ENCODE measurements at regions not wholly inside any gene's neighbourhood (a gene's known extent, or its start where the extent isn't known, plus 50 kb on each side); places are given as distances from the start of the nearest gene placed in this dataset.

- WGBS, 2 donors, result 94 to 97% methylated on average over 1 of the region's 1 CpG
- intact Hi-C loops (cut with DNase I; ENCODE audit: low total_unique reads), result no loop called here
- no peak for DNase-seq (ENCODE audit: low spot score in 2 of 2)
- H3K4me3 ChIP-seq (ENCODE audit: low read depth, poor library complexity, severe bottlenecking), result no peak overlapping the region
- TF ChIP-seq POLR2A (IDR thresholded peaks at IDR 0.05) (no peak), CTCF (IDR thresholded peaks at IDR 0.05) (no peak)
These were observed 103.1 kb downstream of the APIP start for GRCh38 chr11:34812905-34813576.

- TF ChIP-seq CTCF (IDR thresholded peaks at IDR 0.05), result no peak
- no peak for TF ChIP-seq POLR2A (IDR thresholded peaks at IDR 0.05)
- intact Hi-C loops (cut with DNase I; ENCODE audit: low total_unique reads), result no loop called here
- no peak for DNase-seq (ENCODE audit: low spot score in 2 of 2)
- H3K4me3 ChIP-seq (ENCODE audit: low read depth, poor library complexity, severe bottlenecking), result no peak overlapping the region
- 84 to 89% methylated on average over 3 of the region's 3 CpGs for WGBS, 2 donors
These were observed 104.3 kb downstream of the APIP start for GRCh38 chr11:34811858-34812257.

- TF ChIP-seq CTCF (IDR thresholded peaks at IDR 0.05), result no peak
- TF ChIP-seq POLR2A (IDR thresholded peaks at IDR 0.05), result no peak
These were observed 106.0 kb downstream of the APIP start for GRCh38 chr11:34810107-34810562.

GRCh38 chr11:34809191-34810106, 106.7 kb downstream of the APIP start:
- no peak overlapping the region for H3K4me3 ChIP-seq (ENCODE audit: low read depth, poor library complexity, severe bottlenecking)
- intact Hi-C loops (cut with DNase I; ENCODE audit: low total_unique reads), result no loop called here
- TF ChIP-seq CTCF (IDR thresholded peaks at IDR 0.05) (no peak), POLR2A (IDR thresholded peaks at IDR 0.05) (no peak)
- WGBS, 2 donors, result 59 to 64% methylated on average over 2 of the region's 2 CpGs
- no peak for DNase-seq (ENCODE audit: low spot score in 2 of 2)

More at GRCh38 chr11:34810107-34810562, 106.0 kb downstream of the APIP start:
- WGBS, 2 donors, result 70% methylated on average over 2 of the region's 2 CpGs
- DNase-seq (ENCODE audit: low spot score in 2 of 2), result no peak
- intact Hi-C loops (cut with DNase I; ENCODE audit: low total_unique reads), result no loop called here
- H3K4me3 ChIP-seq (ENCODE audit: low read depth, poor library complexity, severe bottlenecking), result no peak overlapping the region

- WGBS, 2 donors, result 70 to 83% methylated on average over 5 of the region's 5 CpGs
- no peak for DNase-seq (ENCODE audit: low spot score in 2 of 2)
- TF ChIP-seq CTCF (IDR thresholded peaks at IDR 0.05), result no peak
- no peak for TF ChIP-seq POLR2A (IDR thresholded peaks at IDR 0.05)
These were observed 109.3 kb downstream of the APIP start for GRCh38 chr11:34806875-34807274.

More at GRCh38 chr11:34806875-34807274, 109.3 kb downstream of the APIP start:
- H3K4me3 ChIP-seq (ENCODE audit: low read depth, poor library complexity, severe bottlenecking), result no peak overlapping the region
- intact Hi-C loops (cut with DNase I; ENCODE audit: low total_unique reads), result no loop called here
